IMR-90 (cell line): ENCODE measurements at regions not wholly inside any gene's neighbourhood (a gene's known extent, or its start where the extent isn't known, plus 50 kb on each side); places are given as distances from the start of the nearest gene placed in this dataset.

Source experiments
- ATAC-seq: fragments of 200-7000 bp; cut with Tn5 transposase; 2 replicates; pipeline ENCODE4 v1.9.1; 2020; ENCODE audit warnings: low read depth, mild to moderate bottlenecking, moderate library complexity
- BruUV-seq: library from RNA; stranded (reverse); fragments of 400-500 nt; replicated peaks from 2 replicates; lab custom pipeline; 2021; lab: Mats Ljungman, UMichigan
- CTCF ChIA-PET: fragments of 300-600 bp; formaldehyde crosslinking; extraction: SDS; loops from one replicate; lab custom pipeline; 2021; ENCODE audit warnings: antibody characterized with exemption; lab: Yijun Ruan, JAX
- POLR2A ChIA-PET: fragments of 300-600 bp; sonication (Branson Sonifier 250); formaldehyde crosslinking; loops from one replicate; lab custom pipeline; 2022; ENCODE audit warnings: antibody characterized with exemption; ENCODE audit not compliant: unreplicated experiment; lab: Charles Lee
- DNase-seq: peaks from one replicate; pipeline ENCODE4 v3.0.0; 2013
- H2AFZ ChIP-seq: replicated peaks from 2 replicates; pipeline ENCODE3; 2013; ENCODE audit warnings: low read length, mild to moderate bottlenecking; ENCODE audit not compliant: poor library complexity
- H2AK5ac ChIP-seq: 2 replicates; pipeline ENCODE4 v1.6.1; 2013; ENCODE audit warnings: low read depth, low read length, inconsistent platforms
- H2AK9ac ChIP-seq: replicated peaks from 2 replicates; pipeline ENCODE3; 2013; ENCODE audit warnings: mild to moderate bottlenecking, low read depth, low read length, moderate library complexity; ENCODE audit not compliant: poor library complexity
- H2BK120ac ChIP-seq: 2 replicates; pipeline ENCODE4 v1.6.1; 2013; ENCODE audit warnings: low read depth, low read length, inconsistent platforms
- H2BK15ac ChIP-seq: 3 replicates; pipeline ENCODE4 v1.6.1; 2013; ENCODE audit warnings: low read depth, low read length, inconsistent platforms
- H2BK20ac ChIP-seq: 2 replicates; pipeline ENCODE4 v1.6.1; 2013; ENCODE audit warnings: low read depth, mild to moderate bottlenecking, inconsistent platforms, low read length, moderate library complexity
- H2BK5ac ChIP-seq: 2 replicates; pipeline ENCODE4 v1.6.1; 2013; ENCODE audit warnings: mild to moderate bottlenecking, low read depth, low read length, inconsistent platforms; ENCODE audit not compliant: poor library complexity, severe bottlenecking
- H3K14ac ChIP-seq: replicated peaks from 2 replicates; pipeline ENCODE4 v1.6.1; 2013; ENCODE audit warnings: low read depth, low read length, inconsistent platforms
- H3K18ac ChIP-seq: 2 replicates; pipeline ENCODE4 v1.6.1; 2013; ENCODE audit warnings: low read depth, low read length, control low read depth
- H3K23ac ChIP-seq: 2 replicates; pipeline ENCODE4 v1.6.1; 2013; ENCODE audit warnings: low read depth, low read length, inconsistent platforms
- H3K27ac ChIP-seq: 2 replicates; pipeline ENCODE4 v1.5.1; 2013; ENCODE audit warnings: mild to moderate bottlenecking, control low read depth, low read length; ENCODE audit not compliant: insufficient read depth
- H3K27me3 ChIP-seq: 2 replicates; pipeline ENCODE4 v1.6.1; 2013; ENCODE audit warnings: low read length; ENCODE audit not compliant: control insufficient read depth, insufficient read depth
- H3K36me3 ChIP-seq: 2 replicates; pipeline ENCODE4 v1.6.1; 2013; ENCODE audit warnings: low read length, mixed read lengths; ENCODE audit not compliant: control insufficient read depth, insufficient read depth
- H3K4ac ChIP-seq: 2 replicates; pipeline ENCODE4 v1.6.1; 2013; ENCODE audit warnings: low read depth, low read length, inconsistent platforms
- H3K4me1 ChIP-seq: 2 replicates; pipeline ENCODE4 v1.6.1; 2013; ENCODE audit warnings: low read length, mixed read lengths; ENCODE audit not compliant: control insufficient read depth, insufficient read depth
- H3K4me2 ChIP-seq: 2 replicates; pipeline ENCODE4 v1.6.1; 2013; ENCODE audit warnings: low read depth, mild to moderate bottlenecking, control low read depth, low read length, moderate library complexity
- H3K4me3 ChIP-seq: 2 replicates; pipeline ENCODE4 v1.5.1; 2013; ENCODE audit warnings: low read depth, mild to moderate bottlenecking, control low read depth, low read length, moderate library complexity; ENCODE audit not compliant: insufficient read depth
- H3K56ac ChIP-seq: 2 replicates; pipeline ENCODE4 v1.6.1; 2013; ENCODE audit warnings: low read length, inconsistent platforms; ENCODE audit not compliant: insufficient read depth; ENCODE audit errors: extremely low read depth
- H3K79me1 ChIP-seq, 2 experiments: 2 replicates each; pipeline ENCODE4 v1.6.1; 2013; ENCODE audit warnings: low read length in 2 of 2, inconsistent platforms in 1 of 2, low read depth in 1 of 2
- H3K9ac ChIP-seq: 2 replicates; pipeline ENCODE4 v1.6.1; 2013; ENCODE audit warnings: low read depth, low read length, control low read depth
- H3K9me1 ChIP-seq: 2 replicates; pipeline ENCODE4 v1.6.1; 2013; ENCODE audit warnings: low read length, inconsistent platforms; ENCODE audit not compliant: insufficient read depth
- H3K9me3 ChIP-seq: 2 replicates; pipeline ENCODE4 v1.6.1; 2013; ENCODE audit warnings: low read length; ENCODE audit not compliant: control insufficient read depth, insufficient read depth
- H4K20me1 ChIP-seq: 2 replicates; pipeline ENCODE4 v1.6.1; 2013; ENCODE audit warnings: low read length, inconsistent platforms; ENCODE audit not compliant: insufficient read depth
- H4K5ac ChIP-seq: 2 replicates; pipeline ENCODE4 v1.6.1; 2013; ENCODE audit warnings: mild to moderate bottlenecking, low read depth, low read length, control low read depth
- H4K8ac ChIP-seq, 2 experiments: 2 replicates each; pipeline ENCODE4 v1.6.1; 2013; ENCODE audit warnings: low read depth in 2 of 2, low read length in 2 of 2, control low read depth in 1 of 2, inconsistent platforms in 1 of 2
- H4K91ac ChIP-seq: 2 replicates; pipeline ENCODE4 v1.6.1; 2013; ENCODE audit warnings: low read depth, low read length, inconsistent platforms; ENCODE audit not compliant: insufficient read depth
- BHLHE40 ChIP-seq: fragments of 150-350 bp; IDR thresholded peaks from 2 replicates; pipeline ENCODE4 v1.6.1; 2016; ENCODE audit warnings: mild to moderate bottlenecking, low read depth, low read length
- CEBPB ChIP-seq: IDR thresholded peaks from 2 replicates; pipeline ENCODE4 v1.6.1; 2012; ENCODE audit warnings: low read depth, low read length, improper control_type of control experiment
- CHD1 ChIP-seq: IDR thresholded peaks from 2 replicates; pipeline ENCODE4 v1.6.1; 2012; ENCODE audit warnings: low read depth, low read length, improper control_type of control experiment
- CTCF ChIP-seq: conservative IDR thresholded peaks from 2 replicates; pipeline ENCODE4 v1.5.1; 2012; ENCODE audit warnings: mild to moderate bottlenecking, low read depth, low read length, improper control_type of control experiment
- FOS ChIP-seq: fragments of 150-350 bp; IDR thresholded peaks from 2 replicates; pipeline ENCODE4 v1.6.1; 2016; ENCODE audit warnings: low read depth, low read length
- MAZ ChIP-seq: IDR thresholded peaks from 2 replicates; pipeline ENCODE4 v1.6.1; 2012; ENCODE audit warnings: low read depth, mild to moderate bottlenecking, low read length, improper control_type of control experiment, moderate library complexity, borderline replicate concordance
- MXI1 ChIP-seq: IDR thresholded peaks from 2 replicates; pipeline ENCODE4 v1.6.1; 2012; ENCODE audit warnings: low read depth, mild to moderate bottlenecking, low read length, moderate library complexity, borderline replicate concordance
- NFE2L2 ChIP-seq: fragments of 150-350 bp; IDR thresholded peaks from 2 replicates; pipeline ENCODE4 v1.6.1; 2016; ENCODE audit warnings: low read depth, mild to moderate bottlenecking, low read length
- POLR2A ChIP-seq: IDR thresholded peaks from 2 replicates; pipeline ENCODE4 v1.6.1; 2012; ENCODE audit warnings: mild to moderate bottlenecking, low read depth, low read length
- RCOR1 ChIP-seq: IDR thresholded peaks from 2 replicates; pipeline ENCODE4 v1.6.1; 2012; ENCODE audit warnings: mild to moderate bottlenecking, low read length, improper control_type of control experiment; ENCODE audit not compliant: insufficient replicate concordance
- RFX5 ChIP-seq: IDR thresholded peaks from 2 replicates; pipeline ENCODE4 v1.8.0; 2012; ENCODE audit warnings: low read depth, mild to moderate bottlenecking, low read length, moderate library complexity
- USF2 ChIP-seq: fragments of 150-350 bp; IDR thresholded peaks from 2 replicates; pipeline ENCODE4 v1.6.1; 2017; ENCODE audit warnings: mild to moderate bottlenecking, antibody characterized with exemption, low read length, low read depth
- WGBS, 2 experiments: methylation state at CpG; one replicate each; pipeline versions ENCODE4 v1.1.5 to v1.1.7; 2013; ENCODE audit warnings: missing lambda C conversion rate in 2 of 2; ENCODE audit not compliant: insufficient read length in 1 of 2; ENCODE audit errors: extremely low coverage in 2 of 2; 5-methylcytosine and 5-hydroxymethylcytosine counted together
- dilution Hi-C: fragments of 300-500 bp; cut with HindIII; formaldehyde crosslinking; loops from one replicate; pipeline ENCODE4 v1.14.3; 2018; ENCODE audit warnings: low sequenced_read_pairs; ENCODE audit not compliant: unreplicated experiment
- in situ Hi-C: fragments of 300-500 bp; cut with MboI; formaldehyde crosslinking; loops from 3 replicates; pipeline ENCODE4 v1.14.3; 2019; ENCODE audit warnings: low sequenced_read_pairs, inconsistent platforms, mixed read lengths
- intact Hi-C: fragments of 100-400 bp; cut with micrococcal nuclease; formaldehyde crosslinking; loops from 2 replicates; pipeline ENCODE4 v1.10.0; 2022

- no peak overlapping the region for H2BK120ac ChIP-seq
- CTCF ChIA-PET: no interaction called here
- dilution Hi-C loops: no loop called here
These were observed 369.4 kb downstream of the CBLN4 start for GRCh38 chr20:55635870-55636269.

More at GRCh38 chr20:55635870-55636269, 369.4 kb downstream of the CBLN4 start:
- Histone ChIP-seq H3K9me1 (no peaks in the 10 kb centered on the region), H4K8ac (no peak overlapping the region), H3K4me2 (no peak overlapping the region), H3K36me3 (no peaks in the 10 kb centered on the region), H2BK5ac (no peak overlapping the region), H3K27ac (no peak overlapping the region), H4K91ac (no peak overlapping the region), H4K5ac (no peak overlapping the region), H3K18ac (no peak overlapping the region), H2AFZ (no peak overlapping the region), H3K27me3 (no peaks in the 10 kb centered on the region), H2BK20ac (no peak overlapping the region), H3K79me1 (no peaks in the 10 kb centered on the region), H4K20me1 (no peaks in the 10 kb centered on the region), H3K9me3 (peaks cover 12% of the 10 kb centered on the region; the same call in 1 of the 2 replicates), H3K14ac (no peak overlapping the region), H3K4me1 (no peaks in the 10 kb centered on the region), H2AK5ac (no peak overlapping the region), H3K56ac (no peak overlapping the region), H3K9ac (no peak overlapping the region), H3K23ac (no peak overlapping the region), H3K4me3 (no peak overlapping the region), H3K4ac (no peak overlapping the region), H2AK9ac (no peak overlapping the region), H2BK15ac (no peak overlapping the region)
- DNase-seq: no peak
- WGBS, 2 experiments: no CpG with 5 or more reads among the region's 2 CpGs
- POLR2A ChIA-PET: no interaction called here
- intact Hi-C loops (no loop called here), in situ Hi-C loops (no loop called here)
- no TSS peak for BruUV-seq
- no peak for TF ChIP-seq FOS
- no peak for TF ChIP-seq CEBPB
- TF ChIP-seq MXI1: no peak
- TF ChIP-seq RFX5: no peak
- TF ChIP-seq BHLHE40: no peak
- TF ChIP-seq CHD1: no peak
- no peak for TF ChIP-seq MAZ
- TF ChIP-seq RCOR1: no peak
- no peak for TF ChIP-seq NFE2L2
- no peak for TF ChIP-seq POLR2A
- no peak for TF ChIP-seq USF2
- no peak for TF ChIP-seq CTCF
- no peak for ATAC-seq
